Lower leg skin (tissue), 3 donors: ENCODE measurements at regions not wholly inside any gene's neighbourhood (a gene's known extent, or its start where the extent isn't known, plus 50 kb on each side); places are given as distances from the start of the nearest gene placed in this dataset.

ENCODE experiments used
- POLR2A ChIP-seq, 2 donors: fragments of 450-650 bp; IDR thresholded peaks; one replicate each; pipeline ENCODE4 v1.6.1; 2016 to 2017; ENCODE audit warnings: antibody characterized with exemption in 2 of 2, mild to moderate bottlenecking in 1 of 2, moderate library complexity in 1 of 2
- TF ChIP-seq, protein P1 (sequence below), 3 donors: fragments of 450-650 bp; IDR thresholded peaks; one replicate each; pipeline ENCODE4 v1.5.1; 2016; ENCODE audit warnings: antibody characterized with exemption in 3 of 3, mild to moderate bottlenecking in 3 of 3, moderate library complexity in 2 of 3

GRCh38 chr2:221673248-221673647 lies 101.1 kb upstream of the EPHA4 start:
- TF ChIP-seq, protein P1, sequence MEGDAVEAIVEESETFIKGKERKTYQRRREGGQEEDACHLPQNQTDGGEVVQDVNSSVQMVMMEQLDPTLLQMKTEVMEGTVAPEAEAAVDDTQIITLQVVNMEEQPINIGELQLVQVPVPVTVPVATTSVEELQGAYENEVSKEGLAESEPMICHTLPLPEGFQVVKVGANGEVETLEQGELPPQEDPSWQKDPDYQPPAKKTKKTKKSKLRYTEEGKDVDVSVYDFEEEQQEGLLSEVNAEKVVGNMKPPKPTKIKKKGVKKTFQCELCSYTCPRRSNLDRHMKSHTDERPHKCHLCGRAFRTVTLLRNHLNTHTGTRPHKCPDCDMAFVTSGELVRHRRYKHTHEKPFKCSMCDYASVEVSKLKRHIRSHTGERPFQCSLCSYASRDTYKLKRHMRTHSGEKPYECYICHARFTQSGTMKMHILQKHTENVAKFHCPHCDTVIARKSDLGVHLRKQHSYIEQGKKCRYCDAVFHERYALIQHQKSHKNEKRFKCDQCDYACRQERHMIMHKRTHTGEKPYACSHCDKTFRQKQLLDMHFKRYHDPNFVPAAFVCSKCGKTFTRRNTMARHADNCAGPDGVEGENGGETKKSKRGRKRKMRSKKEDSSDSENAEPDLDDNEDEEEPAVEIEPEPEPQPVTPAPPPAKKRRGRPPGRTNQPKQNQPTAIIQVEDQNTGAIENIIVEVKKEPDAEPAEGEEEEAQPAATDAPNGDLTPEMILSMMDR (IDR thresholded peaks at IDR 0.05), result no peak
- no peak for TF ChIP-seq POLR2A (IDR thresholded peaks at IDR 0.05)
